GM12801 (cell line): ENCODE measurements at regions not wholly inside any gene's neighbourhood (a gene's known extent, or its start where the extent isn't known, plus 50 kb on each side); places are given as distances from the start of the nearest gene placed in this dataset.

Experiments
- TF ChIP-seq, protein P1 (sequence below): IDR thresholded peaks from one replicate; pipeline ENCODE4 v1.5.1; 2011; ENCODE audit warnings: control low read depth; ENCODE audit not compliant: insufficient read length; ENCODE audit errors: extremely low read depth

DNA sequence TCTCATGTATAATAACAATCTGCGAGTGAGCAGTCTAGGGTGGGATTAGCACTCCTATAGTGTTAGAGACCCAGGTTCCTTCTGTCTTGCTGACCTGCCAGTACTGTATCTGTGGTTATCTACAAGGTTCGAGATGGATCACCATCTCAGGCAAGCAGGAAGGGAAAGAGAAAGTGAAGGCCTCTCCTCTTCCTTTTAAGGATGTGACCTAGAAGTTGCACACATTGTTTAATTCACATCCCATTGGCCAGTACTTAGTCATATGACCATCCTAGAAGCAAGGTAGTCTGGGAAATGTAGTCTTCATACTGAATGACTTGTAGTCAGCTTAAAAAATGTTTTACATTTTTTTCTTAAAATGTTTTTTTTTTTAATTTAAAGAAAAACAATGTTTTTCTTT lies 168.6 kb downstream of the CARTPT start:
- TF ChIP-seq, protein P1, sequence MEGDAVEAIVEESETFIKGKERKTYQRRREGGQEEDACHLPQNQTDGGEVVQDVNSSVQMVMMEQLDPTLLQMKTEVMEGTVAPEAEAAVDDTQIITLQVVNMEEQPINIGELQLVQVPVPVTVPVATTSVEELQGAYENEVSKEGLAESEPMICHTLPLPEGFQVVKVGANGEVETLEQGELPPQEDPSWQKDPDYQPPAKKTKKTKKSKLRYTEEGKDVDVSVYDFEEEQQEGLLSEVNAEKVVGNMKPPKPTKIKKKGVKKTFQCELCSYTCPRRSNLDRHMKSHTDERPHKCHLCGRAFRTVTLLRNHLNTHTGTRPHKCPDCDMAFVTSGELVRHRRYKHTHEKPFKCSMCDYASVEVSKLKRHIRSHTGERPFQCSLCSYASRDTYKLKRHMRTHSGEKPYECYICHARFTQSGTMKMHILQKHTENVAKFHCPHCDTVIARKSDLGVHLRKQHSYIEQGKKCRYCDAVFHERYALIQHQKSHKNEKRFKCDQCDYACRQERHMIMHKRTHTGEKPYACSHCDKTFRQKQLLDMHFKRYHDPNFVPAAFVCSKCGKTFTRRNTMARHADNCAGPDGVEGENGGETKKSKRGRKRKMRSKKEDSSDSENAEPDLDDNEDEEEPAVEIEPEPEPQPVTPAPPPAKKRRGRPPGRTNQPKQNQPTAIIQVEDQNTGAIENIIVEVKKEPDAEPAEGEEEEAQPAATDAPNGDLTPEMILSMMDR, result no peak

DNA sequence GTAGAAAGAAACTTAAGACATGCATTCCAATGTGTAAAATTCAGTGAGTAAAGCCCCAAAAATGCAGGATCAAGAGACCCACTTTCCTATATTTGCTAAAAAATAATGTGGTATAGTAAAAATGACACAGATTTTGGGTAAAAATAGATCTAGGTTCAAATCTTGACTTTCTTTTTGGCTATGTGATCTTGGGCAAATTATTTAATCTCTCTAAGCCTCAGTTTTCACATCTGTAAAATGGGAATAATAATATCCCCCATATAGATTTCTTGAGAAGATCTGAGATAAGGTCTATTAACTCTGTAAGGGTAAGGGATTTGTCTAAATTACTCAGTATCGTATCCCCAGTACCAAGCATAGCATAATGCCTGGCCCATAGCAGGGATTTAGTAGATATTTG lies 172.3 kb downstream of the CARTPT start:
- TF ChIP-seq, protein P1, result no peak

DNA sequence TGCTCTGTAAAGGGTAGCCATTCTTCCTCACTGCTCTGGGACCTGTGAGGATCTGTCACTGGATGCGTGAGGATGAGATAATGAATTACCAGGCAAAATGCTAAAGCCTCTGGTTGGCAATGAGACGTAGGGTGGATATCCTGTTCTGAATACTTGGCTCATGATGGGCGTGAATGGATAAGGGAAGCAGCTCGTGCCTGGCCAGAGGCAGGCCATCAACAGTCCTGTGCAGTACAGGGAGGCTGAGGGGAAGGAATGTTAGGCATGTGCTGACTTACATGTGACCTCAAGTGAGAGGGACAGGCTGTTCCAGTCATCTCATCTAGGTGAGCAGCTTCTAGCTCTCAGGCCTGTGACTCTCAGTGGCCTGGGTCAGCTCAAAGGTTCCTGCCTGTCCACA lies 172.8 kb downstream of the CARTPT start:
- TF ChIP-seq, protein P1, result no peak

DNA sequence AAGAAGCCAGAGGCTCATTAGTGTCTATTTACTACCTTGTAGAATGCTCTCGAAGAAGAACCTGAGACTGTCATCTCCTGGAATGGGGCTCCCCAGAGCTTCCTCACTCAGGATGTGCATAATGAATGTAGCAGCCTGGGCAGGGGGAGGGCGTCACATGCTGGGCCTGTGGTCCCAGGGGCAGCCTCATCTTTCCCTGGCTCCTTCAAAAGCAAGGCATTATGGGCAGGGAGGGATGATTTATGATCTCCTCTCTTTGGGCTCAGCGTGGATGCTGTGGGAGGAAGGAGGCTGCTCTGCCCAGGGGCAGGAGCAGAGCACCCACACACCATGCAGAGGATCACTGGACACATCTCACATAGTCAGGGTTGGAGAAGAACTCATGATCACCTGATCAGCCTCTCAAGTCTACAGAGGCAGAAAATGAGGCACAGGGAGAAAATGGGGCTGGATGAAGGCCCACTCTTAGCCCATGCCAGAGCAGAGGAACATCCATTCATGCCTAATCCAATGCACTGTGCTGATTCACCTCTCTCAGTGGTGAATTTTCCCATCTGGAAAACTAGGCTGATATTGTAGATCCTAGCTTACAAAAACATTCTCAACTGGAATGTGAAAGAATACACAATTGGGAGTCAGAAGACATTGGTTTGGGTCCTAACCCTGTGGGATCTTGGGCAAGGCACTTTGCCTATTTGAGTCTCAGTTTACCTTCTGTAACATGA lies 173.7 kb downstream of the CARTPT start:
- TF ChIP-seq, protein P1, result no peak

DNA sequence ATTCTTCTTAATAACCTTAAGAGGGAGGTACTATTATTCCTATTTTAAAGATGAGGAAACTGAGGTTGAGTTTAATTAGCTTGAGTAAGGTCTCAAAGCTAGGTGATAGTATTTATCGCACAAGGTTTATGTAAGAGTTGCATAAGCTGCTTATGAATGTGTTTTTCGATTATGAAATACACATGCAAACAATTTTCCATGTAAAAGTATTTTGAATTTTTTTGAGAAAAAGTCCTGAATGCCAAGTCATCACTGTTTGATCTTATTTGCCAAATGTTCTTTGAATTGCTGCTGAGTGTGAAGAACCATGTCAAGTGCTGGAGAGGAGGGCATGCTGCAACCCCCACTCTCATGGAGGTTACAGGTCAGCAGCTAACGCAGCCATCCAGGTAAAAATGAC lies 174.4 kb downstream of the CARTPT start:
- TF ChIP-seq, protein P1, result no peak

DNA sequence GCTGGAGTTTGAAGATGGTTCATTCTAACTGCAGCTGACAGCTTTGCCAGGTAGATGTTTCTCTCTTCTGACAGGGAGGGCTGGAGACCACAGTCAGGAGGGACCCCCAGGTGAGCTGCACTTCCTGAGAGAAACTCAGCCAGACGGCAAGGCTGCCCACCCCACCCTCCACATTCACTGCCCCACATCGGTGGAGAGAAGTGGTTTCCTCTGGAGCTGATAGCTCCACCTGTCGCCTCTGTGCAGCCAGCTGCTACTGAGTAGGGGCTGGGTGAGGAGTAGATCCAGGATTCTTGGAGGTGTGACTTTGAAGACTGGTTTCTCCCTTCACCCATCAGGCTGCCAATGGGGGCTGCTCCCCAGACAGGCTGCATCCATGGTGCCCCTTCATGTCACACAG lies 175.0 kb downstream of the CARTPT start:
- TF ChIP-seq, protein P1, result no peak

DNA sequence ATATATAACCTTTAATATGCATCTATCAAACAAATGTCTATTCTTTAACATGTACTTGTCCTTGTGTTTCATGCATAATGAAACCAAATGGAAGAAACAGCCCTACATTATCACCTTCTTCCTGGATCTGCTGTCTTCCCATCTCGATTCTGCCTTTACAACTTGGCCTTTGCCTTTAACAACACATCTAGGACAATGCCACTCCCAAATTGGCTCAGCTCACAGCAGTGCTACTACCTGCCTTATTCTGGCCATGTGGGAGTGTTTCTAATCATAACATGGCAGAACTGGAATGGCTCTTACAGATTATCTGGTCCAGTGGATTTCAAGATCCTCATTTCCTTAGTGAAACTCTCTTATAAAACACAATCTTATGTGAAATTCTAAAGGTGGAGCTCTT lies 176.5 kb downstream of the CARTPT start:
- TF ChIP-seq, protein P1, result no peak

DNA sequence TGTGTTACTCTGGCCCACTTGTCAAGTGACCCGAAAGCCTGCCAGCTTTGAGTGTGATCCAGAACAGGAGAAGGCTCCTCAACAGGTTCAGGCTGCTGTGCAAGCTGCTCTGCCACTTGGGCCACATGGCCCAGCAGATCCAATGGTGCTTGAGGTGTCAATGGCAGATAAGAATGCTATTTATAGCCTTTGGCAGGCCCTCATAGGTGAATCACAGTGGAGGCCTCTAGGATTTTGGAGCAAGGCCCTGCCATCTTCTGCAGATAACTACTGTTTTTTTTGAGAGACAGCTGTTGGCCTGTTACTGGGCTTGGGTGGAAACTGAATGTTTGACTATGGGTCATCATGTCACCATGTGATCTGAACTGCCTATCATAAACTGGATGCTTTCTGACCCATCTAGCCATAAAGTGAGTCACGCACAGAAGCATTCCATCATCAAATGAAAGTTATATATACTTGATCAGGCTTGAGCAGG lies 180.8 kb downstream of the CARTPT start:
- TF ChIP-seq, protein P1, result no peak
